ENCODE measurements at regions not wholly inside any gene's neighbourhood (a gene's known extent, or its start where the extent isn't known, plus 50 kb on each side); places are given as distances from the start of the nearest gene placed in this dataset.

GRCh38 chr4:173449380-173449717 lies 50.4 kb upstream of the SCRG1 start:
- TF ChIP-seq EZH2 (IDR thresholded peaks at IDR 0.05; ENCODE audit: borderline replicate concordance, insufficient read depth, low read depth, low read length, poor library complexity, severe bottlenecking): no peak
- TF ChIP-seq, protein P1, sequence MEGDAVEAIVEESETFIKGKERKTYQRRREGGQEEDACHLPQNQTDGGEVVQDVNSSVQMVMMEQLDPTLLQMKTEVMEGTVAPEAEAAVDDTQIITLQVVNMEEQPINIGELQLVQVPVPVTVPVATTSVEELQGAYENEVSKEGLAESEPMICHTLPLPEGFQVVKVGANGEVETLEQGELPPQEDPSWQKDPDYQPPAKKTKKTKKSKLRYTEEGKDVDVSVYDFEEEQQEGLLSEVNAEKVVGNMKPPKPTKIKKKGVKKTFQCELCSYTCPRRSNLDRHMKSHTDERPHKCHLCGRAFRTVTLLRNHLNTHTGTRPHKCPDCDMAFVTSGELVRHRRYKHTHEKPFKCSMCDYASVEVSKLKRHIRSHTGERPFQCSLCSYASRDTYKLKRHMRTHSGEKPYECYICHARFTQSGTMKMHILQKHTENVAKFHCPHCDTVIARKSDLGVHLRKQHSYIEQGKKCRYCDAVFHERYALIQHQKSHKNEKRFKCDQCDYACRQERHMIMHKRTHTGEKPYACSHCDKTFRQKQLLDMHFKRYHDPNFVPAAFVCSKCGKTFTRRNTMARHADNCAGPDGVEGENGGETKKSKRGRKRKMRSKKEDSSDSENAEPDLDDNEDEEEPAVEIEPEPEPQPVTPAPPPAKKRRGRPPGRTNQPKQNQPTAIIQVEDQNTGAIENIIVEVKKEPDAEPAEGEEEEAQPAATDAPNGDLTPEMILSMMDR (IDR thresholded peaks at IDR 0.05): no peak
